A549 (cell line): ENCODE measurements at regions not wholly inside any gene's neighbourhood (a gene's known extent, or its start where the extent isn't known, plus 50 kb on each side); places are given as distances from the start of the nearest gene placed in this dataset.

Experiments used
- BHLHE40 ChIP-seq: IDR thresholded peaks from 2 replicates; pipeline ENCODE4 v1.6.1; 2012; ENCODE audit warnings: low read depth, low read length, inconsistent platforms
- CEBPB ChIP-seq, 2 experiments: fragments of >200 bp in 1 of 2; sonication (Bioruptor Twin) in 1 of 2; formaldehyde crosslinking in 1 of 2; IDR thresholded peaks; 2 replicates each; pipeline ENCODE4 v1.6.1; 2012 to 2016
- CTCF ChIP-seq: fragments of >200 bp; sonication (Bioruptor Twin); formaldehyde crosslinking; IDR thresholded peaks from 3 replicates; pipeline ENCODE4 v1.5.1; 2016
- JUNB ChIP-seq: fragments of >200 bp; sonication (Bioruptor Twin); formaldehyde crosslinking; IDR thresholded peaks from 2 replicates; pipeline ENCODE4 v1.6.1; 2016
- PBX3 ChIP-seq: IDR thresholded peaks from 2 replicates; pipeline ENCODE4 v1.6.1; 2012
- POLR2A ChIP-seq: IDR thresholded peaks from 2 replicates; pipeline ENCODE4 v1.6.1; 2012; ENCODE audit warnings: mild to moderate bottlenecking, low read length
- RAD21 ChIP-seq, 2 experiments: fragments of >200 bp in 1 of 2; sonication (Bioruptor Twin) in 1 of 2; formaldehyde crosslinking in 1 of 2; IDR thresholded peaks in 1 of 2; conservative IDR thresholded peaks in 1 of 2; 2 replicates in 1 of 2; 3 replicates in 1 of 2; pipeline ENCODE4 v1.6.1; 2012 to 2018; ENCODE audit warnings: inconsistent platforms in 1 of 2
- SMC3 ChIP-seq: fragments of >200 bp; sonication (Bioruptor Twin); formaldehyde crosslinking; IDR thresholded peaks from 3 replicates; pipeline ENCODE4 v1.6.1; 2018; ENCODE audit warnings: inconsistent platforms
- SREBF2 ChIP-seq: fragments of 450-650 bp; IDR thresholded peaks from 2 replicates; pipeline ENCODE4 v1.6.1; 2014; ENCODE audit warnings: mild to moderate bottlenecking, moderate library complexity
- TF ChIP-seq, protein P1 (sequence below): fragments of 200-600 bp; sonication (generic); IDR thresholded peaks from 2 replicates; pipeline ENCODE4 v1.6.1; 2016; ENCODE audit warnings: antibody characterized with exemption, mild to moderate bottlenecking, moderate library complexity

DNA sequence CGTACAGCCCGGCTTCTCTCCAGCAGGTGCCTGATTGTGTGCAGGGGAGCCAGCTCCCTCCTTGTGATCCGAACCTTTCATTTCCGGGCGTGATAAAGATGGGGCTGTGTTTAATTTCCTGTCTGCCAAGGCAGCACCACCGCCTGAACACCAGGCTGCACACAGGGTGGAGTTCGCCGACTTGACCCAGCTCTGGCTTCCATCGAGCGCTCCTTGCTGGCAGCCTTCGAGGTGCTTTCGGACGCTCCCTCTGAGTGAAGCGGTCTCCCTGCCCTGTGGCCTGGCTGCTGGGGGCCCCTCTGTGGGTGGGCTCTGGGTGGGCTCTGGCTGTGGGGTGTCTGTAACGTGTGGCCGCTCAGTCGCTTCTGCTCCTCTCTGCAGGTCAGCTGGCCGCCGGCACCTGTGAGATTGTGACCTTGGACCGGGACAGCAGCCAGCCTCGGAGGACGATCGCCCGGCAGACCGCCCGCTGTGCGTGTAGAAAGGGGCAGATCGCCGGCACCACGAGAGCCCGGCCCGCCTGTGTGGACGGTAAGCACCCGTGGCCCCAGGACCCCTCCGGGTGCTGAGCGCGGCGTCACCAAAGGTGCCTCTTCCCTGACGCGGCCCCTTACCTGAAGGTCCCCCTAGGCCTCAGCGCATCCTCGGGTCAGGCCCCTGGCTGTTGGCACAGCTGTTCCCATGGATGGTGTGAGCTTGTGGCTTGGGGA is 1181.3 kb downstream of the BRD1 start:
- TF ChIP-seq POLR2A, result no peak
- no peak for TF ChIP-seq CTCF
- TF ChIP-seq SMC3, result no peak
- no peak for TF ChIP-seq JUNB
- TF ChIP-seq RAD21 (conservative IDR thresholded peaks at IDR 0.05 in 1 of 2, IDR thresholded peaks at IDR 0.05 in 1 of 2), result no peak
- TF ChIP-seq, protein P1, sequence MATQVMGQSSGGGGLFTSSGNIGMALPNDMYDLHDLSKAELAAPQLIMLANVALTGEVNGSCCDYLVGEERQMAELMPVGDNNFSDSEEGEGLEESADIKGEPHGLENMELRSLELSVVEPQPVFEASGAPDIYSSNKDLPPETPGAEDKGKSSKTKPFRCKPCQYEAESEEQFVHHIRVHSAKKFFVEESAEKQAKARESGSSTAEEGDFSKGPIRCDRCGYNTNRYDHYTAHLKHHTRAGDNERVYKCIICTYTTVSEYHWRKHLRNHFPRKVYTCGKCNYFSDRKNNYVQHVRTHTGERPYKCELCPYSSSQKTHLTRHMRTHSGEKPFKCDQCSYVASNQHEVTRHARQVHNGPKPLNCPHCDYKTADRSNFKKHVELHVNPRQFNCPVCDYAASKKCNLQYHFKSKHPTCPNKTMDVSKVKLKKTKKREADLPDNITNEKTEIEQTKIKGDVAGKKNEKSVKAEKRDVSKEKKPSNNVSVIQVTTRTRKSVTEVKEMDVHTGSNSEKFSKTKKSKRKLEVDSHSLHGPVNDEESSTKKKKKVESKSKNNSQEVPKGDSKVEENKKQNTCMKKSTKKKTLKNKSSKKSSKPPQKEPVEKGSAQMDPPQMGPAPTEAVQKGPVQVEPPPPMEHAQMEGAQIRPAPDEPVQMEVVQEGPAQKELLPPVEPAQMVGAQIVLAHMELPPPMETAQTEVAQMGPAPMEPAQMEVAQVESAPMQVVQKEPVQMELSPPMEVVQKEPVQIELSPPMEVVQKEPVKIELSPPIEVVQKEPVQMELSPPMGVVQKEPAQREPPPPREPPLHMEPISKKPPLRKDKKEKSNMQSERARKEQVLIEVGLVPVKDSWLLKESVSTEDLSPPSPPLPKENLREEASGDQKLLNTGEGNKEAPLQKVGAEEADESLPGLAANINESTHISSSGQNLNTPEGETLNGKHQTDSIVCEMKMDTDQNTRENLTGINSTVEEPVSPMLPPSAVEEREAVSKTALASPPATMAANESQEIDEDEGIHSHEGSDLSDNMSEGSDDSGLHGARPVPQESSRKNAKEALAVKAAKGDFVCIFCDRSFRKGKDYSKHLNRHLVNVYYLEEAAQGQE, result no peak
- no peak for TF ChIP-seq BHLHE40
- no peak for TF ChIP-seq PBX3
- no peak for TF ChIP-seq SREBF2
- no peak for TF ChIP-seq CEBPB (IDR thresholded peaks at IDR 0.05)
